Sigmoid colon (tissue), 4 donors: ENCODE measurements at regions not wholly inside any gene's neighbourhood (a gene's known extent, or its start where the extent isn't known, plus 50 kb on each side); places are given as distances from the start of the nearest gene placed in this dataset.

Experiments
- CTCF ChIP-seq, 4 experiments: fragments of 450-650 bp in 3 of 4; fragments of 200-600 bp in 1 of 4; IDR thresholded peaks; one replicate each; pipeline ENCODE4 v1.5.1; 2016 to 2019; ENCODE audit warnings: antibody characterized with exemption in 4 of 4, mild to moderate bottlenecking in 3 of 4, moderate library complexity in 2 of 4
- POLR2A ChIP-seq, 2 donors: fragments of 450-650 bp; IDR thresholded peaks; one replicate each; pipeline ENCODE4 v1.6.1; 2016; ENCODE audit warnings: antibody characterized with exemption in 2 of 2, mild to moderate bottlenecking in 2 of 2, moderate library complexity in 2 of 2
- POLR2AphosphoS5 ChIP-seq, 4 donors: sonication (generic); formaldehyde crosslinking; IDR thresholded peaks; one replicate each; pipeline ENCODE4 v1.6.1; 2017; ENCODE audit warnings: antibody characterized with exemption in 4 of 4

- TF ChIP-seq CTCF (IDR thresholded peaks at IDR 0.05), result no peak
- TF ChIP-seq POLR2A (IDR thresholded peaks at IDR 0.05), result no peak
- TF ChIP-seq POLR2AphosphoS5 (IDR thresholded peaks at IDR 0.05), result no peak
These were observed 91.6 kb downstream of the CHCHD4 start for GRCh38 chr3:14033023-14033422.
